ENCODE measurements at regions not wholly inside any gene's neighbourhood (a gene's known extent, or its start where the extent isn't known, plus 50 kb on each side); places are given as distances from the start of the nearest gene placed in this dataset.
A peak's percentile ranks its signal among the peaks of the same experiment; 100 is the strongest.

DNA sequence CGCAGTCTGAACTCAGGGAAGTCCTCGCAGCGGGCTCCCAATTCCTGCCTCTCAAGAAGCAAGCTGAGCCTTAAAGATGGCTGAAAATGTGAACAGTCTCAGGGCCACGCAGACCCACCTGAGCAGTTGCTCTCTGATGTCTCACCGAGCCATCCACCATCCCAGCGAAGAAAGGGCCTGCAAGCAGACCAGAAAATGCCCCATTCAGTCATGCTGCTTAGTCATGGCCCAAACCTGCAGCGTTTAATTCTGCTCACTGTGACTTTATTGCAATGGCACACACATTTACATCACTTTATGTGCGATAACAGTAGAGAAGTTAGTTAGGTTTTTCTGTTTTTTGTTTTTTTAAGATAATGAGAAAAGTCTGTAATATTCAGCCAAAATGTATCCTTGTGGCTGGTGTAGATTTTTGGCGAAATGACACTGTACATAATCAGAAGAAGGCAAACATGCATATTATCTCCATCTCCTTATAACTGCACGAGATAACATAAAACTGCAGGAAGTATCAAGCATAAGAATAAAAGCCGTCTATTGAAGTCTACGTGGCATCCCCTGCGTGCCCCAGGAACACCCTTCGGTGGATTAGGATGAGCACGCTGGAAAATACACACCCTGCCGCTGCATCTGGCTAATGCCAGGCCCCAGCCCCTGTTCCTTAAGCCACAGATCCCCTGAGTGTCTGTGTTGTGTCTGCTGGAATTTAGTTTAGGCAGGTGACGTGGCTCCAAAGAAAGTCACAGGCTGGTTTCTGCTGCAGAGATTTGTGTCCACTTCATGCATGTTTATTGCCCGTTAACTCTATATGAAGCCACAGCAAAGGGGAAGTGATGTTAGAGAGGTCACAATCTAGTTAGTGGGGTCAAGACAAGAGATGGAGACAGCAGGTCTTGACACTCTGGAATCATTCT lies 119.8 kb upstream of the IRF2BP2 start:
- WGBS, 2 donors: 87 to 89% methylated on average over 18 of the region's 18 CpGs
- DNase-seq: peak; percentile 41

DNA sequence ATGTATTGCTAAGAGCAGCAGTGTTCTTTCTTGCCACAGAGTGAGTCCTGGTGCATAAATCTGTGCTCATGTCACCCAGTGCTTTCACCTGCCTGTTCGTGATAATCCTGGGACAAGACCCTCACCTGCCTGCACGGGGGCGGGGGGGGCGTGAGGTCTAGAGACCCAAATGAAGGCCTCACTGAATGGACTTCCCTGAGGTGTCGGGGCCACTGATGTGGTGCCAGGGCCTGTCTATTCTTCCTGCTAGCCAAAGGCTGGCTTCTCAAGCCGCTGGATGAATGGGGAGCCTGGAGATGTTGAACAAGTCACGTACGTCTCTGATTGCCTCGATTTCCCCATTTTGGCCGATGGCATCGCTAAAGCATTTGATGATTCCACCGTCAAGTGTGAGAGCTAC lies 118.8 kb upstream of the IRF2BP2 start:
- WGBS, 2 donors: 95 to 97% methylated on average over 12 of the region's 12 CpGs
- Histone ChIP-seq H3K27me3 (no peaks in the 10 kb centered on the region), H3K9me3 (no peaks in the 10 kb centered on the region), H3K36me3 (no peaks in the 10 kb centered on the region), H3K27ac (peak overlapping the region in 3 of 4 donors; percentile 94 to 97 (median 97)), H3K4me1 (peaks cover 0 to 43% (median 39%) of the 10 kb centered on the region in 4 donors), H3K4me3 (no peak overlapping the region)
- no peak for TF ChIP-seq EP300 (IDR thresholded peaks at IDR 0.05)
- no peak for TF ChIP-seq POLR2AphosphoS5 (IDR thresholded peaks at IDR 0.05)
- TF ChIP-seq, protein P1, sequence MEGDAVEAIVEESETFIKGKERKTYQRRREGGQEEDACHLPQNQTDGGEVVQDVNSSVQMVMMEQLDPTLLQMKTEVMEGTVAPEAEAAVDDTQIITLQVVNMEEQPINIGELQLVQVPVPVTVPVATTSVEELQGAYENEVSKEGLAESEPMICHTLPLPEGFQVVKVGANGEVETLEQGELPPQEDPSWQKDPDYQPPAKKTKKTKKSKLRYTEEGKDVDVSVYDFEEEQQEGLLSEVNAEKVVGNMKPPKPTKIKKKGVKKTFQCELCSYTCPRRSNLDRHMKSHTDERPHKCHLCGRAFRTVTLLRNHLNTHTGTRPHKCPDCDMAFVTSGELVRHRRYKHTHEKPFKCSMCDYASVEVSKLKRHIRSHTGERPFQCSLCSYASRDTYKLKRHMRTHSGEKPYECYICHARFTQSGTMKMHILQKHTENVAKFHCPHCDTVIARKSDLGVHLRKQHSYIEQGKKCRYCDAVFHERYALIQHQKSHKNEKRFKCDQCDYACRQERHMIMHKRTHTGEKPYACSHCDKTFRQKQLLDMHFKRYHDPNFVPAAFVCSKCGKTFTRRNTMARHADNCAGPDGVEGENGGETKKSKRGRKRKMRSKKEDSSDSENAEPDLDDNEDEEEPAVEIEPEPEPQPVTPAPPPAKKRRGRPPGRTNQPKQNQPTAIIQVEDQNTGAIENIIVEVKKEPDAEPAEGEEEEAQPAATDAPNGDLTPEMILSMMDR (IDR thresholded peaks at IDR 0.05): no peak
- TF ChIP-seq POLR2A (IDR thresholded peaks at IDR 0.05): no peak
- intact Hi-C loops (cut with DNase I): loop anchor here (5.0 to 10.0 kb wide), 2 partner anchors 44 to 1336 kb away; partner anchors contain the start of gene NID1
- peak; percentile 61 for DNase-seq

More for the DNA sequence above, 119.8 kb upstream of the IRF2BP2 start:
- Histone ChIP-seq H3K4me1 (peaks cover 0 to 38% (median 34%) of the 10 kb centered on the region in 4 donors), H3K36me3 (no peaks in the 10 kb centered on the region), H3K9me3 (no peaks in the 10 kb centered on the region), H3K27ac (no peak overlapping the region), H3K27me3 (no peaks in the 10 kb centered on the region), H3K4me3 (no peak overlapping the region)
- intact Hi-C loops (cut with DNase I): loop anchor here (5.0 to 10.0 kb wide), 2 partner anchors 42 to 1335 kb away; partner anchors contain the start of gene NID1
- TF ChIP-seq POLR2A (IDR thresholded peaks at IDR 0.05): no peak
- no peak for TF ChIP-seq POLR2AphosphoS5 (IDR thresholded peaks at IDR 0.05)
- TF ChIP-seq, protein P1 (IDR thresholded peaks at IDR 0.05): no peak
- TF ChIP-seq EP300 (IDR thresholded peaks at IDR 0.05): no peak

DNA sequence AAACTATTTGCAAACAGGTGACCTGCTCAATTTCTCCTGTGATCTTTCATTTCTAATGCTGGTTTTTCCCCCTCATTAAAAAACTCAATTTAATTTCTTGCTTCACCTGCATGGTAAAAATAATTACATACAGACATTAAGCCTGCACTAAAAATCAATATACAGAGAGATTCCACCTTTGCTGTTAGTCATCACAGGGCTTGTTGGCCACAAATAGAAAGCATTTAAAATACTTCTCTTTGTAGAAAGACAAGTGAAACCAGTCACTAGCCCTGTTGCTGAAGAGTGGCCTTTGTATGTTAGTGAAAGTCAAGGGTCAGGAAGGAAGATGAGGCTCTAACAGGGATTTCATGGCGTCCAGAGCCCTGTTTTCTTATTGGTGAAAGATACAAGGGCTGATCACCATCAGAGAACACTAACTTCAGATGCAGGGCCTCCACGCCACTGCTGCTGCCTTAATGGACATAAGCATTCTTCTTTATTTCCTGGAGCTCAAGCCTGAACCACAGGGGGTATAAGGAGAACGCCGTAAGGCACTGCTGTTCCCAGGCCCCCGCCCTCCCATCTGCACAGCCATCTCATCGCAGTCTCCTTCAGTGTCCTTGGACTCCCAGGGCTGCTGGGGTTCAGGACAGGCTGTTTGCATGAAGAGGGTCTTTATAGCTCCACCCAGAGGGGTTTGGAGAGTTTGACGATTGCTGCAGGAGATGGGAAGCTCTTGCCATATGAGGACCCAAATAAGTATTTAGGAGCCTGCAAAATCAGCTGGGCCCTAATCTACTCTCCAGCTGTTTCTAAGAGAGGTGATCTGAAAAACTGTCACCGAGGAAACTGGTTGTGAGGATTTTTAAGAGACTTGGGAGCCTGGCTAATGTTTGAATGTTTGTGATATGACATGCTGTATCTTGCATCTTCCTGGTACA lies 117.3 kb upstream of the IRF2BP2 start:
- DNase-seq: peak; percentile 48
- Histone ChIP-seq H3K9me3 (no peaks in the 10 kb centered on the region), H3K4me3 (no peak overlapping the region), H3K4me1 (peaks cover 0 to 58% (median 54%) of the 10 kb centered on the region in 4 donors), H3K36me3 (no peaks in the 10 kb centered on the region), H3K27me3 (no peaks in the 10 kb centered on the region), H3K27ac (peak overlapping the region; percentile 94 to 97 (median 96))
- TF ChIP-seq, protein P1 (IDR thresholded peaks at IDR 0.05): no peak
- no peak for TF ChIP-seq POLR2A (IDR thresholded peaks at IDR 0.05)
- intact Hi-C loops (cut with DNase I): loop anchor here (5.0 to 10.0 kb wide), 2 partner anchors 45 to 1338 kb away; partner anchors contain the start of gene NID1
- 70 to 80% methylated on average over 8 of the region's 8 CpGs for WGBS, 2 donors

DNA sequence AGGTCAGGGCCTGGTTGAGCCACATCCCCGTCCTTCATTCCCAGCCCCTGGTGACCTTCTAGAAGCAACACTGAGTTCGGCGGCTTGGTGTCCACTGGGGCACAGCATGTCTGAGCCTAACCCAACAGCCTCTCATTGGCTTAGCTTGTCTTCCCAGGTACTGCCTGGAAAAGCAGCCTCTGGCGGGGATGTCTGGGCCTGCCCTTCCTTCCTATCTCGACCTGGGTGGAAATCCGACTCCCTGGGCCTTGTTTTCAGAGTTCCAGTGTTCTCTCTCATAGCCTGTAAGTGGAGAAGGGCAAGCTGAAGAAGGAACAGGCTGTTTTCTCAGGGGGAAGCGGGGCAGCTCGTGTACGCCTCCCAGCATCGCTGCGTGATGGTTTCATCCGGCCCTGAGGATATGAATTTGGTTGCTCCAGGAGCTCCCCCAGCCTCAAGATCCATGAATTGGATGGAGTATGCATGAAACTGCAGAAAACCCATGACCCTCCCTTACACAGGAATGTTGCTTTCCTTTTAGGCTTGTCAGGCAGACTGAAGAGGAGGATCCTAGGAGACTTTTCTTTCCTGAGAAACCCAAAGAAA lies 116.5 kb upstream of the IRF2BP2 start:
- 81 to 87% methylated on average over 12 of the region's 12 CpGs for WGBS, 2 donors
- no peaks in the 10 kb centered on the region for H3K9me3 ChIP-seq
- peak overlapping the region; percentile 94 to 97 (median 96) for H3K27ac ChIP-seq
- no peak for TF ChIP-seq POLR2A (IDR thresholded peaks at IDR 0.05)
- no peak for TF ChIP-seq POLR2AphosphoS5 (IDR thresholded peaks at IDR 0.05)
- TF ChIP-seq, protein P1 (IDR thresholded peaks at IDR 0.05): no peak
- no peak for TF ChIP-seq EP300 (IDR thresholded peaks at IDR 0.05)
- DNase-seq: peak; percentile 64
- intact Hi-C loops (cut with DNase I): loop anchor here (5.0 to 10.0 kb wide), 2 partner anchors 46 to 1338 kb away; partner anchors contain the start of gene NID1
- H3K36me3 ChIP-seq: no peaks in the 10 kb centered on the region
- H3K4me1 ChIP-seq: peaks cover 0 to 66% (median 61%) of the 10 kb centered on the region in 4 donors
- H3K27me3 ChIP-seq: no peaks in the 10 kb centered on the region
- H3K4me3 ChIP-seq: no peak overlapping the region
